Mucosa of rectum (tissue), 2 donors: ENCODE measurements at regions not wholly inside any gene's neighbourhood (a gene's known extent, or its start where the extent isn't known, plus 50 kb on each side); places are given as distances from the start of the nearest gene placed in this dataset.
"Not testable (repeated sequence)": the region's sequence is repeated elsewhere in the genome, so short reads cannot be mapped to it uniquely, and the experiment has no call there.

Experiments used
- H3K27ac ChIP-seq, 2 donors: one replicate each; pipeline ENCODE4 v1.7.0; 2013; ENCODE audit warnings: inconsistent platforms in 2 of 2, low read depth in 2 of 2, low read length in 2 of 2
- H3K27me3 ChIP-seq, 2 donors: one replicate each; pipeline ENCODE4 v1.7.0; 2013; ENCODE audit warnings: low read length in 2 of 2; ENCODE audit not compliant: control insufficient read depth in 2 of 2, insufficient read depth in 2 of 2
- H3K36me3 ChIP-seq, 2 donors: one replicate each; pipeline ENCODE4 v1.7.0; 2013; ENCODE audit warnings: low read length in 2 of 2; ENCODE audit not compliant: control insufficient read depth in 2 of 2, insufficient read depth in 2 of 2
- H3K4me1 ChIP-seq, 2 donors: one replicate each; pipeline ENCODE4 v1.7.0; 2013; ENCODE audit warnings: low read length in 2 of 2, mild to moderate bottlenecking in 1 of 2; ENCODE audit not compliant: control insufficient read depth in 2 of 2, insufficient read depth in 2 of 2
- H3K4me3 ChIP-seq, 2 donors: one replicate each; pipeline ENCODE4 v1.7.0; 2013; ENCODE audit warnings: low read length in 2 of 2
- H3K9ac ChIP-seq, 2 donors: one replicate each; pipeline ENCODE4 v1.7.0; 2013; ENCODE audit warnings: low read length in 2 of 2, low read depth in 1 of 2, mild to moderate bottlenecking in 1 of 2
- H3K9me3 ChIP-seq, 2 donors: one replicate each; pipeline ENCODE4 v1.7.0; 2013; ENCODE audit warnings: low read length in 2 of 2; ENCODE audit not compliant: control insufficient read depth in 2 of 2
- donor health status: healthy.
- donor health status: Normal muscosa, but diverticular disease.

- Histone ChIP-seq H3K36me3 (no peaks in the 10 kb centered on the region), H3K9ac (no peak overlapping the region), H3K27me3 (no peaks in the 10 kb centered on the region), H3K4me3 (no peak overlapping the region), H3K4me1 (no peaks in the 10 kb centered on the region), H3K27ac (no peak overlapping the region), H3K9me3 (no peaks in the 10 kb centered on the region)
These were observed 168.1 kb upstream of the CTAGE1 start for GRCh38 chr18:22585821-22586220.

GRCh38 chr18:22591222-22591621 lies 173.5 kb upstream of the CTAGE1 start:
- no peaks in the 10 kb centered on the region for H3K36me3 ChIP-seq
- H3K9me3 ChIP-seq = no peaks in the 10 kb centered on the region
- H3K27ac ChIP-seq = no peak overlapping the region
- H3K4me3 ChIP-seq = no peak overlapping the region
- H3K4me1 ChIP-seq = no peaks in the 10 kb centered on the region
- no peak overlapping the region for H3K9ac ChIP-seq
- H3K27me3 ChIP-seq = no peaks in the 10 kb centered on the region

DNA sequence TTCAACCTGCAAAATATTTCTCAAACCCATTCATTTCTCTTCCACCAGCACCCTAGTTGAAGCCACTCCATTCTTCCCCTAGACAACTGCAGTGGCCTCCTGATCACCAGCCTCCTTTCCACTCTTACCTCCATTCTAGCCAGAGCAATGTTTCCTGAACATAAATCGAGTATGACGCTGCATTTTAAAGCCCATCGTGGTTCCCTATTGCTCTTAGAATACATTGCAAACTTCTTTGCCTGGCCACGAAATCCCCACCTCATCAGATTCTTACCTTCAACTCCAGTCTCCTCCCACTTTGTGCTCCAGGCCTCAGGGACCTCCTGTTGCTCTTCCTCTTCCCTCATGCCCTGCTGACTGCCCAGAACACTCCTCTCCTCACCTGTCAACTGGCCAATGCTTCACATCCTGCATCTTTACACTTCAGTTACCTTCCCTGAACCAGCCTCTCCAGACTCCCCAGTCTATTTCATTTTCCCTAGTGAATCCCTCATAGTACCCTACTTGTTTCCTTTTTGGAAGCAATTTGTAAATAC lies 176.5 kb upstream of the CTAGE1 start:
- H3K4me1 ChIP-seq = no peaks in the 10 kb centered on the region
- H3K9me3 ChIP-seq = no peaks in the 10 kb centered on the region
- no peaks in the 10 kb centered on the region for H3K27me3 ChIP-seq
- H3K9ac ChIP-seq = no peak overlapping the region
- H3K36me3 ChIP-seq = no peaks in the 10 kb centered on the region
- H3K4me3 ChIP-seq = no peak overlapping the region
- H3K27ac ChIP-seq = no peak overlapping the region

DNA sequence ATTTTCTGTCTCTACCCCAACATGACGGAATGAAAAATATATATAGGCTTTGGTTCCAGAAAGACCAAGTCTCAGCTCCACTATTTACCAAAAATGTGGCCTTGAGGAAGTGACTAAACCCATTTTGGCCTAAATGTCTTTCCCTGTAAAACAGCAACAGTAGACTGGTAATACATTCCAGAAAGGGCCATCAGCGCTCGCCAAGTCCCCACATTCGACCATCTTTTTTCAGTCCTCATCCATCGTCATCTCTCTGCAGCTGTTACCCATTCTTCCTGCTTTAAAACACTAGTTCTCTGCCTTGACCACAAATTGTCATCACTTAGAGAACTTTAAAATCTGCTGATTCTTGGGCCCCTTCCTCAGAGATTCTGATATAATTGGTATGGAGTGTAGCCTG lies 183.8 kb upstream of the CTAGE1 start:
- no peak overlapping the region for H3K4me3 ChIP-seq
- no peaks in the 10 kb centered on the region for H3K9me3 ChIP-seq
- H3K36me3 ChIP-seq = no peaks in the 10 kb centered on the region
- no peak overlapping the region for H3K9ac ChIP-seq
- H3K27me3 ChIP-seq = no peaks in the 10 kb centered on the region
- no peaks in the 10 kb centered on the region for H3K4me1 ChIP-seq
- no peak overlapping the region for H3K27ac ChIP-seq

GRCh38 chr18:22602456-22602855 lies 184.7 kb upstream of the CTAGE1 start:
- H3K9ac ChIP-seq, H3K4me3 ChIP-seq, H3K9me3 ChIP-seq, H3K4me1 ChIP-seq, H3K36me3 ChIP-seq, H3K27ac ChIP-seq, H3K27me3 ChIP-seq: not testable (repeated sequence)

GRCh38 chr18:22603902-22604301 lies 186.2 kb upstream of the CTAGE1 start:
- H3K9ac ChIP-seq = no peak overlapping the region
- no peak overlapping the region for H3K4me3 ChIP-seq
- no peaks in the 10 kb centered on the region for H3K9me3 ChIP-seq
- no peak overlapping the region for H3K27ac ChIP-seq
- no peaks in the 10 kb centered on the region for H3K4me1 ChIP-seq
- no peaks in the 10 kb centered on the region for H3K36me3 ChIP-seq
- H3K27me3 ChIP-seq = no peaks in the 10 kb centered on the region

GRCh38 chr18:22604390-22604985 lies 186.8 kb upstream of the CTAGE1 start:
- no peak overlapping the region for H3K27ac ChIP-seq
- H3K27me3 ChIP-seq = no peaks in the 10 kb centered on the region
- H3K4me1 ChIP-seq = no peaks in the 10 kb centered on the region
- H3K9ac ChIP-seq = no peak overlapping the region
- H3K9me3 ChIP-seq = no peaks in the 10 kb centered on the region
- no peaks in the 10 kb centered on the region for H3K36me3 ChIP-seq
- H3K4me3 ChIP-seq = no peak overlapping the region

DNA sequence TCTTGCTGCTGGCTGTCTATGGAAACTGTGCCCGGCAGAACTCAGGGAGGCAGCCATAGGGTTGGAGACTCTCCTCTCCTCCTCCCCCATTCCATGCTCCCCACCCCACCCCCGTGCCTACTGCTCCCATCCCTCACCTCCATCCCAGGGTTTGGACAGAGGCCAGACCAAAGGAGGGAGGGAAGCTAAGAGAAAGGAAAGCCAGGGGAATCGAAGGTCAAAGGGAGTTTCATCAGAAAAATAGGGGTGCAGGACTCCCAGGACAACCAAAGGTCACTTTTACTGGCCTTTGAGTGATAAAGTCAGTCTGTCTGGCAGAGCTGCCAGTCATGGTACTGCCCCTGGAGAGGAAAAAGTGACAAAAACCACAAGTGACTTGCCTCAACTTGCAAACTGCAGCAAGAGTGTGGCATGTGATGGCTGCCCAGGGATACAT lies 187.3 kb upstream of the CTAGE1 start:
- Histone ChIP-seq H3K27ac (no peak overlapping the region), H3K27me3 (no peaks in the 10 kb centered on the region), H3K9me3 (no peaks in the 10 kb centered on the region), H3K9ac (no peak overlapping the region), H3K4me1 (peaks cover 0 to 2% of the 10 kb centered on the region in 2 donors), H3K4me3 (no peak overlapping the region), H3K36me3 (no peaks in the 10 kb centered on the region)

DNA sequence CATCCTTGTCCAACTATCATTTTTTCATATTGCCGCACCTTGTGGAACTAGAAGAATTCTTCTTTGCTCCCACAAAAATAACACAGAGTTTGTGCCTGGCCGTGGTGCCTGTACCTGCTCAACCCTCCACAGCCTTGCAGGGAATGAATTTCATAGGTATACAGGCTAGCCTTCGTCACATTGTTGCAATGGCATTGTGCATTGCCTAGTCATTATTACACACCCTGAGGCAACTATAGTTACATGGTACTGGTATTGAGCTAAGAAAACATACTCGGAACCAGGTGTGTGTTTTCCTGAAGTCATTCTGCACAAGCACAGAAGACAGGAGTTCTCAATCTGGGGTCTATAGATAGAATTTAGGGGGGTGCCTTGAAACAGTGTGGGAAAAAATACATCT lies 188.0 kb upstream of the CTAGE1 start:
- Histone ChIP-seq H3K27ac (no peak overlapping the region), H3K36me3 (no peaks in the 10 kb centered on the region), H3K27me3 (no peaks in the 10 kb centered on the region), H3K4me3 (no peak overlapping the region), H3K9me3 (no peaks in the 10 kb centered on the region), H3K4me1 (peaks cover 0 to 2% of the 10 kb centered on the region in 2 donors), H3K9ac (no peak overlapping the region)

- no peak overlapping the region for H3K4me3 ChIP-seq
- H3K9ac ChIP-seq = no peak overlapping the region
- no peaks in the 10 kb centered on the region for H3K27me3 ChIP-seq
- peaks cover 0 to 2% of the 10 kb centered on the region in 2 donors for H3K4me1 ChIP-seq
- no peaks in the 10 kb centered on the region for H3K36me3 ChIP-seq
- H3K9me3 ChIP-seq = no peaks in the 10 kb centered on the region
- H3K27ac ChIP-seq = no peak overlapping the region
These were observed 189.0 kb upstream of the CTAGE1 start for GRCh38 chr18:22606563-22607283.
